ENCODE measurements at regions not wholly inside any gene's neighbourhood (a gene's known extent, or its start where the extent isn't known, plus 50 kb on each side); places are given as distances from the start of the nearest gene placed in this dataset.
"Not testable (repeated sequence)": the region's sequence is repeated elsewhere in the genome, so short reads cannot be mapped to it uniquely, and the experiment has no call there.

DNA sequence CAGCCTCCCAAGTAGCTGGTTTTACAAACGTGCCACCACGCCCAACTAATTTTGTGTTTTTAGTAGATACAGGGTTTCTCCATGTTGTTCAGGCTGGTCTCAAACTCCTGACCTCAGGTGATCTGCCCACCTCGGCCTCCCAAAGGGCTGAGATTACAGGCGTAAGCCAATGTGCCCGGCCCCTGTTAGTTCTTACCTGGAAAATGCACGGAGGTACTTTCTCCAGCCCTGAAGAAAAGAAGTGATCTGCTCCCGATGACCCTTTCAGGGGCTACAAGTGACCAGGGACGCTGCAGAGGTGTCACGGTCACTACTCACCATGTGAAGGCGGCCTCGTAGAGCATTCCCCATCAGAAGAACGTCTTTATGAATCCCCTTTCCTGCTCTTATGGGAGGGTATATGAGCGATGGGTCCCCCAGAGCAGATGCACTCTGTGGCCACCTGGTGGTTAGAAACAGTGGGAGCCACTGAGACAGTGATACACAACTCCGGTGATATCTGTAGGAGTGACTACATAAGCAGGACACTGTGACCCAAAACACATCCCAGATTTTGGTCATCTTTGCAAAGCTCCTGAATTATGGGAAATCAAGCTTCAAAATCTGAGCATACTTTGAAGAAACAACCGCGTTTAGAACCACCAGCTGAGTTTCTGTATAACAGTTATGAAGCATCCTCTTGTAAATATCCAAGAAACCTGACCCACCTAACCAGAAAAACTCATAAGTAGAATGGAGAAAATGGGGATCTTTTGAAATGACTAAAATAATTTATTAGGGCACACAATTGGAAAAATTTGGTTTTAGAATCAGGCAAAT, 102.7 kb upstream of the NBPF11 start:
- not testable (repeated sequence) for H3K9me3 Mint-ChIP-seq; H3K36me3 Mint-ChIP-seq (ENCODE audit: low read depth); H3K27me3 Mint-ChIP-seq (ENCODE audit: low read depth, poor library complexity); H3K4me3 Mint-ChIP-seq; H3K27ac Mint-ChIP-seq; H3K4me1 Mint-ChIP-seq
- peak; percentile 69 for TF ChIP-seq CTCF (IDR thresholded peaks at IDR 0.05)
- peak; percentile 39 for DNase-seq

- DNase-seq; H3K27me3 Mint-ChIP-seq (ENCODE audit: low read depth, poor library complexity); H3K9me3 Mint-ChIP-seq; H3K4me1 Mint-ChIP-seq; H3K4me3 Mint-ChIP-seq; H3K27ac Mint-ChIP-seq; H3K36me3 Mint-ChIP-seq (ENCODE audit: low read depth): not testable (repeated sequence)
Observed at GRCh38 chr1:148253808-148254207, 101.7 kb upstream of the NBPF11 start.

DNA sequence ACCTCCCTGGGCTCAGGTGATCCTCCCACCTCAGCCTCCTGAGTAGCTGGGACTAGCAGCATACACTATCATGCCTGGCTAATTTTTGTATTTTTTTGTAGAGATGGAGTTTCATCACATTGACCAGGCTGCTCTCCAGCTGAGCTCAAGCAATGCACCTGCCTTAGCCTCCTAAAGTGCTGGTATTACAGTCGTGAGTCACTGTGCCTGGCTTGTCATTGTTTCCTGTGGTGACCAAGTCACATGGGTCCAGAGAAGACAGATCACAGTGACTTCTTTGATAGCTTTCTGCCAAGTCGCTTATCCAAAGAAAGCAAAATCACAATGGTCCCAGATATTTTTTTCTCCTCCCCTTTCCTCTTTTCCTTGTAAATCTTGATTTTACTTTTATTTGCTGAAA, 96.7 kb upstream of the NBPF11 start:
- H3K9me3 Mint-ChIP-seq; H3K27me3 Mint-ChIP-seq (ENCODE audit: low read depth, poor library complexity); DNase-seq; H3K4me1 Mint-ChIP-seq; H3K27ac Mint-ChIP-seq; H3K36me3 Mint-ChIP-seq (ENCODE audit: low read depth); H3K4me3 Mint-ChIP-seq: not testable (repeated sequence)

- not testable (repeated sequence) for H3K9me3 Mint-ChIP-seq; DNase-seq; H3K4me1 Mint-ChIP-seq; H3K27me3 Mint-ChIP-seq (ENCODE audit: low read depth, poor library complexity); H3K36me3 Mint-ChIP-seq (ENCODE audit: low read depth); H3K27ac Mint-ChIP-seq; H3K4me3 Mint-ChIP-seq
Observed at GRCh38 chr1:148246258-148246861, 94.3 kb upstream of the NBPF11 start.

DNA sequence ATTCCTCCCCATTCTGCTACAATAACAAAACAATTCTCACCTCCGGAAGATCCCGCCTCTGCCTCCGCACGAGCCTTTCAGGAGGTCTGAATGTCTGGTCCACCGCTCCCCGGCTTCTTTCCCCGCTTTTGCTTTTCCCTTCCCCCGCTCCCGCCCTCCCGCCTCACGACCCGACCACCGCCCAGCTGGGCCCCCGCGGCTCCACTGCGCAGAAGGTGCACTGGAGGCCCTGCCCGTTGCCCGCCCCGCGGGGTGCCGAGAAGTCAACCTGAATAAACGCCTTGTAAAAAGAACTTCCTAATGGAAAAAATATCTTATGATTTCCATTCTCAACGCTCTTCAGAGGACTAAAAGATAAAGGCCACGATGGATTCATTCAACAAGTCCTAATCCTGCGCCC, 93.8 kb upstream of the NBPF11 start:
- not testable (repeated sequence) for DNase-seq; H3K36me3 Mint-ChIP-seq (ENCODE audit: low read depth); H3K27ac Mint-ChIP-seq; H3K4me1 Mint-ChIP-seq; H3K9me3 Mint-ChIP-seq; H3K4me3 Mint-ChIP-seq; H3K27me3 Mint-ChIP-seq (ENCODE audit: low read depth, poor library complexity)

DNA sequence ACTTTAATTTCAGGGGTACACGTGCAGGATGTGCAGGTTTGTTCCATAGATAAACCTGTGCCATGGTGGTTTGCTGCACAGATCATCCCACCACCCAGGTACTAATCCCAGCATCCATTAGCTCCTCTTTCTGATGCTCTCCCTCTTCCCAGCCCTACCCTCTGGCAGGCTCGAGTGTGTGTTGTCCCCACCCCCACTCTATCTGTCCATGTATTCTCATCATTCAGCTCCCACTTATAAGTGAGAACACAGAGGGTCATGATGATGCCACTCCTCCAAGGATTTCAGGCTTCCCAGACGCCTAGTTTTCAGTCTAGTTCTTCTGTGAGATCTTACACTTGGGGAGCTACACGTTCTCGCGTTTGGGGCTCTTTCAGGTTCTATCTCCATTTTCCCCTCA, 93.4 kb upstream of the NBPF11 start:
- not testable (repeated sequence) for H3K4me3 Mint-ChIP-seq; DNase-seq; H3K36me3 Mint-ChIP-seq (ENCODE audit: low read depth); H3K27ac Mint-ChIP-seq; H3K9me3 Mint-ChIP-seq; H3K4me1 Mint-ChIP-seq; H3K27me3 Mint-ChIP-seq (ENCODE audit: low read depth, poor library complexity)

DNA sequence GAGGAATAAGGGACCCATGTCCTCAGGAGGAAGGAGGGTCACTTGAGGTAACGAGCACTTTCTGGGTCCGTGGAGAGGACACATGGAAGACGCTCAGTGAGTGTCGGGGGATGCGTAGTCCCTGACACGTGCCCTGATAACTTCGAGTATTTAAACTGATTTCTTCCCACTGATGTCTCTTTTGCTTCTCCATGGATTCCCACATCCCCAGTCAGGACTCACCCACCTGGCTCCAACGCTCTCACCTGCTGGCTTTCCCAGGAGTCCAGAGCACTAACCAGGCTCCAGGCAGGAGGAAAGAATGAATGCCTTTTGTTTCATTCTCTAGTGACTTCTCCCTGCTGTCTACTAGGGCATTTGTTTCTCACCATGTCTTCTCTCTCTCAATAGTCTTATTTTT, 81.2 kb upstream of the NBPF11 start:
- not testable (repeated sequence) for H3K27me3 Mint-ChIP-seq (ENCODE audit: low read depth, poor library complexity); H3K4me3 Mint-ChIP-seq; H3K27ac Mint-ChIP-seq; H3K9me3 Mint-ChIP-seq; H3K4me1 Mint-ChIP-seq; H3K36me3 Mint-ChIP-seq (ENCODE audit: low read depth); DNase-seq

DNA sequence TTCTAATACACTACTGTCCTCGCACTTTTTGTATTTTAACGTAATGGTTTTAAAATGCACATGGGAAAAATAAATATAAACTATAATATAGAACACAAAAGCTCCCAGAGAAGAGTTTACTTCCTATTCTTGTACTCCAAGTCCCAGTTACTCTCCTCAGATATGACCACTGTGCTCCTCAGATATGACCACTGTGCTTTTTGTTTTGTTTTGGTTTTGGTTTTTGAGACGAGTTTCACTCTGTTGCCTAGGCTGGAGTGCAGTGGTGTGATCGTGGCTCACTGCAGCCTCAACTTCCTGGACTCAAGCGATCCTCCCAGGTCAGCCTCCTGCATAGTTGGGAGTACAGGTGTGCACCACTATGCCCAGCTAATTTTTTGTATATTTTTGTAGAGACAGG, 76.8 kb upstream of the NBPF11 start:
- not testable (repeated sequence) for H3K36me3 Mint-ChIP-seq (ENCODE audit: low read depth); DNase-seq; H3K4me3 Mint-ChIP-seq; H3K4me1 Mint-ChIP-seq; H3K27me3 Mint-ChIP-seq (ENCODE audit: low read depth, poor library complexity); H3K9me3 Mint-ChIP-seq; H3K27ac Mint-ChIP-seq

DNA sequence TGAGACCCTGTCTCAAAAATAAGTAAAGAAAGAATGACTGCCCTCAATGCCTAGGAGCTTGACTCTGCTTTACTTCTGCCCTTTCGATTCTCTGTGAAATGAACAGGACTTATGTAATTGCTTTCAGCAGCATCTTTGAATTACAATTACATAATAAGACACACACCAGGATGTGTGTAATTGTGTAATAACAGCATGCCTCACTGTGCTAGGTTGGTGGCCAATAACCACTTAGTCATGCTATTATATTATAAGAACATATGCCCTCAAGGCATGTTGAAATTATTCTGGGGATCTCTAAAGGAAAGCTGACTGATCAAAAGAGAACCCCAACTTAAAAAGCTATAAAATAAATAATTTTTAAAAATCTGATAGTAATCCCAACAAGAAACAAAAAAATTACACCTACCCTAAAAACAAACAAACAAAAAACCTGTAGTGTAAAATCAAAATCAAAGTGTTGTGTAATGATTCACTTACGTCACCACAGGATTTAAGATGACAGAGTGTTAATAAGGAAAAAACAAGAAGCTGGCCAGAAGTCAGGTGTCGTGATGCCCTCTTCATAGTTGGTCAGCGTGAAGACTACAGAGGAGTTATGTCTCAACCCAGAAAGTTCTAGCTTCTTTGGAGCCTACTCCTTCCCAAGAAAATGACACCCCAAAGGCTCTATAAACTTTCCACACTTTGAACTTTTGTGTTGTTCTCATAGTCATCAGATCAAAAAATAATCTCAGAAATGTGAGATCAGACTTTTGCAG, 70.5 kb upstream of the NBPF11 start:
- not testable (repeated sequence) for H3K36me3 Mint-ChIP-seq (ENCODE audit: low read depth); DNase-seq; H3K27ac Mint-ChIP-seq; H3K4me3 Mint-ChIP-seq; H3K9me3 Mint-ChIP-seq; H3K27me3 Mint-ChIP-seq (ENCODE audit: low read depth, poor library complexity); H3K4me1 Mint-ChIP-seq

- not testable (repeated sequence) for H3K36me3 Mint-ChIP-seq (ENCODE audit: low read depth); H3K4me3 Mint-ChIP-seq; DNase-seq; H3K9me3 Mint-ChIP-seq; H3K27me3 Mint-ChIP-seq (ENCODE audit: low read depth, poor library complexity); H3K4me1 Mint-ChIP-seq; H3K27ac Mint-ChIP-seq
Observed at GRCh38 chr1:148221593-148221992, 69.5 kb upstream of the NBPF11 start.

DNA sequence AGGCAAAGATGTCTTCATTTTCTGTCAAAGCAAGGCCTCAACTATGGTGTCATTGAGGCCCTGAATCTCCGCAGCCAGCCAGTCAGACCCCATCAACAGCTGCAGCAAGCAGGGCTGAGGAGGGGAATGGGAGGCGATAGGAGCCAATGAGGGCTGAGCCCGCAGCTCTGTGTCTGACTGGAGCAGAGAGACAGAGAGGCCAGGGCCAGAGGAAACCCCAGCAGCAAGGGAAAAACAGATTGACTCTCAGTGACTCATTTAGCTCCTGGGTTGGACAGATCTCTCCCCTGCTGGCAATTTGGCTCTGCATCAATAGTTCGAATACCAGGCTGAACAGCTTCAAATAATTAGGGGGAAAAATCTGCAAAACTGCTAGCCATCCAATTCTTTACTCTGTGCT, 67.1 kb upstream of the NBPF11 start:
- not testable (repeated sequence) for H3K27me3 Mint-ChIP-seq (ENCODE audit: low read depth, poor library complexity); H3K9me3 Mint-ChIP-seq; H3K27ac Mint-ChIP-seq; H3K4me3 Mint-ChIP-seq; DNase-seq; H3K36me3 Mint-ChIP-seq (ENCODE audit: low read depth); H3K4me1 Mint-ChIP-seq

DNA sequence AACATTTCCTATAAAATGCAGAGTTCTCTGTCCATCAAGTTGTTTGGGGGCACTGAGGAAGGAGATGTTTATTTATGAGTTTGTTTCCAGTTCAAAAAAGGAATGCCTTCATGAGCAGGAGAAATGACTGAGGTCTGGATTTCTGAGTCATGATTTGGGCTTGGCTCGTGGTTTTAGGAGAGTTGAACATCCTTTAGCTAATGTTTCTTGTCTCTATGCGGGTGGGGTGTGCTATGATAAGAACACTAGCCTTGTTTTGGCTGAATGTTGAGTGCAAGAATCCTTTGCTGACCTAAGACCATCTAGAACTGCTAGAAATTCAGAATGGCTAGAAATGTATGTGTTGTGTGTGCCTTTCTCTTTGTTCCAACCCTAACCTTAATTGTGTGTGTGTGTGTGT, 59.1 kb upstream of the NBPF11 start:
- not testable (repeated sequence) for H3K27me3 Mint-ChIP-seq (ENCODE audit: low read depth, poor library complexity); H3K4me1 Mint-ChIP-seq; H3K27ac Mint-ChIP-seq; H3K4me3 Mint-ChIP-seq; H3K9me3 Mint-ChIP-seq; DNase-seq; H3K36me3 Mint-ChIP-seq (ENCODE audit: low read depth)

DNA sequence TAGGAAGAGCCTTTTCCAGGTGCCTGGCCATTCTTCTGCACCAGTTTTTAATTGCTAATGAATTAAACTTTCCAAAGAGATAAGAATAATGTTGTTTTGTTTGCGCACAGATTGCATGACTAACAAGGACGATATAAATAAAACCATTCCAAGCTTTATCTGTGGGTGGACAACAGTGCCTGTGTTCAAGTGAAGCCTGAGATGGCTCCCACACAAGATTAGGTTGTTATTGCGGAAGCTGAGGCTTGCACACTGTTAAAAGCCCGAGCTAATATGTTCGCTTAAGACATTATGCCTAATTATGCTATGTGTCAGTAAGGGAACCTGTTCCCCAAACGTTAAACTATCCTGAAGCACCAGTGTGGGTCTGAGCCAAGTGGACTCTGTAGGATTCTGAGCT, 58.5 kb upstream of the NBPF11 start:
- H3K36me3 Mint-ChIP-seq (ENCODE audit: low read depth); DNase-seq; H3K9me3 Mint-ChIP-seq; H3K27ac Mint-ChIP-seq; H3K4me3 Mint-ChIP-seq; H3K27me3 Mint-ChIP-seq (ENCODE audit: low read depth, poor library complexity); H3K4me1 Mint-ChIP-seq: not testable (repeated sequence)

- H3K27me3 Mint-ChIP-seq (ENCODE audit: low read depth, poor library complexity); H3K9me3 Mint-ChIP-seq; H3K4me3 Mint-ChIP-seq; H3K36me3 Mint-ChIP-seq (ENCODE audit: low read depth); H3K4me1 Mint-ChIP-seq; DNase-seq; H3K27ac Mint-ChIP-seq: not testable (repeated sequence)
Observed at GRCh38 chr1:148210166-148210565, 58.1 kb upstream of the NBPF11 start.
